ENCODE measurements at regions not wholly inside any gene's neighbourhood (a gene's known extent, or its start where the extent isn't known, plus 50 kb on each side); places are given as distances from the start of the nearest gene placed in this dataset.
"Not testable (repeated sequence)": the region's sequence is repeated elsewhere in the genome, so short reads cannot be mapped to it uniquely, and the experiment has no call there.

GRCh38 chr14:55861561-55861960 is 256.6 kb upstream of the PELI2 start:
- not testable (repeated sequence) for TF ChIP-seq SP1 (IDR thresholded peaks at IDR 0.05); CTCF (IDR thresholded peaks at IDR 0.05; ENCODE audit: low read depth, low read length, missing input control); FOXA1 (IDR thresholded peaks at IDR 0.05); ATF3 (IDR thresholded peaks at IDR 0.05); MAX (IDR thresholded peaks at IDR 0.05)

All from liver (tissue), 3 donors.